CD14-positive monocyte (primary cell): ENCODE measurements at regions not wholly inside any gene's neighbourhood (a gene's known extent, or its start where the extent isn't known, plus 50 kb on each side); places are given as distances from the start of the nearest gene placed in this dataset.

Experiments used
- DNase-seq, 3 donors: peaks; one replicate each; pipeline ENCODE4 v3.0.0-alpha.2; 2011 to 2022
- H2AFZ ChIP-seq: 2 replicates; pipeline ENCODE4 v1.6.0; 2012; ENCODE audit warnings: mild to moderate bottlenecking, low read depth, low read length, inconsistent platforms; ENCODE audit not compliant: insufficient read depth, poor library complexity, severe bottlenecking
- H3K27ac ChIP-seq, 2 donors: 1 replicate in 1 of 2; 2 replicates in 1 of 2; pipeline ENCODE4 v1.5.1; 2012 to 2013; ENCODE audit warnings: low read length in 2 of 2, control low read depth in 1 of 2, inconsistent platforms in 1 of 2, low read depth in 1 of 2, mild to moderate bottlenecking in 1 of 2
- H3K27me3 ChIP-seq, 2 donors: one replicate each; pipeline versions ENCODE4 v1.6.0 to v1.6.1; 2011 to 2013; ENCODE audit warnings: low read length in 2 of 2; ENCODE audit not compliant: control insufficient read depth in 2 of 2, insufficient read depth in 2 of 2
- H3K36me3 ChIP-seq, 2 donors: replicated peaks in 1 of 2; 1 replicate in 1 of 2; 2 replicates in 1 of 2; pipeline versions ENCODE4 v1.5.1 to v1.6.1; 2012 to 2013; ENCODE audit warnings: low read length in 2 of 2, control low read depth in 1 of 2, inconsistent platforms in 1 of 2, mild to moderate bottlenecking in 1 of 2; ENCODE audit not compliant: insufficient read depth in 2 of 2, control insufficient read depth in 1 of 2
- H3K4me1 ChIP-seq, 2 donors: 1 replicate in 1 of 2; 2 replicates in 1 of 2; pipeline versions ENCODE4 v1.5.1 to v1.6.1; 2012 to 2013; ENCODE audit warnings: low read length in 2 of 2, control low read depth in 1 of 2, inconsistent platforms in 1 of 2, mild to moderate bottlenecking in 1 of 2, moderate library complexity in 1 of 2; ENCODE audit not compliant: insufficient read depth in 2 of 2, control insufficient read depth in 1 of 2
- H3K4me2 ChIP-seq: replicated peaks from 2 replicates; pipeline ENCODE3; 2012; ENCODE audit warnings: low read length, moderate library complexity, mild to moderate bottlenecking; ENCODE audit not compliant: poor library complexity, severe bottlenecking; ENCODE audit errors: extremely low read depth
- H3K4me3 ChIP-seq, 3 experiments: fragments of 200-600 bp in 1 of 3; sonication (generic) in 1 of 3; replicated peaks in 1 of 3; 1 replicate in 2 of 3; 2 replicates in 1 of 3; pipeline ENCODE4 v1.5.1; 2011 to 2013; ENCODE audit warnings: low read length in 3 of 3, mild to moderate bottlenecking in 3 of 3, control low read depth in 2 of 3, low read depth in 2 of 3, inconsistent platforms in 1 of 3, moderate library complexity in 1 of 3
- H3K79me2 ChIP-seq: 2 replicates; pipeline ENCODE4 v1.6.0; 2012; ENCODE audit warnings: mild to moderate bottlenecking, control low read depth, inconsistent platforms, low read length, moderate library complexity; ENCODE audit not compliant: insufficient read depth
- H3K9ac ChIP-seq: 2 replicates; pipeline ENCODE4 v1.6.0; 2017; ENCODE audit warnings: low read length, mild to moderate bottlenecking; ENCODE audit not compliant: insufficient read depth, poor library complexity, severe bottlenecking
- H3K9me3 ChIP-seq, 2 donors: replicated peaks in 1 of 2; 1 replicate in 1 of 2; 2 replicates in 1 of 2; pipeline versions ENCODE4 v1.5.1 to v1.6.1; 2012 to 2013; ENCODE audit warnings: low read length in 2 of 2, control low read depth in 1 of 2; ENCODE audit not compliant: control insufficient read depth in 1 of 2, insufficient read depth in 1 of 2
- H4K20me1 ChIP-seq: 2 replicates; pipeline ENCODE4 v1.6.0; 2012; ENCODE audit warnings: mild to moderate bottlenecking, low read length, control low read depth, moderate library complexity; ENCODE audit not compliant: insufficient read depth
- H3K27ac Mint-ChIP-seq, 7 donors: one replicate each; pipeline ENCODE4 v1.8.0; 2020; ENCODE audit warnings: mild to moderate bottlenecking in 7 of 7, mixed read lengths in 7 of 7, moderate library complexity in 6 of 7, inconsistent platforms in 2 of 7
- H3K27me3 Mint-ChIP-seq, 3 donors: one replicate each; pipeline ENCODE4 v1.8.0; 2021 to 2022; ENCODE audit warnings: low read depth in 3 of 3, mild to moderate bottlenecking in 3 of 3, mixed read lengths in 3 of 3, moderate library complexity in 3 of 3, inconsistent platforms in 1 of 3
- H3K36me3 Mint-ChIP-seq, 2 donors: one replicate each; pipeline ENCODE4 v1.8.0; 2020; ENCODE audit warnings: mixed read lengths in 2 of 2, inconsistent platforms in 1 of 2, mild to moderate bottlenecking in 1 of 2
- H3K4me1 Mint-ChIP-seq: one replicate; pipeline ENCODE4 v1.8.0; 2020; ENCODE audit warnings: mild to moderate bottlenecking, mixed read lengths
- H3K4me3 Mint-ChIP-seq, 2 donors: one replicate each; pipeline ENCODE4 v1.8.0; 2020; ENCODE audit warnings: mild to moderate bottlenecking in 2 of 2, mixed read lengths in 2 of 2, moderate library complexity in 1 of 2
- H3K9me3 Mint-ChIP-seq, 7 donors: one replicate each; pipeline ENCODE4 v1.8.0; 2020 to 2022; ENCODE audit warnings: mixed read lengths in 7 of 7, mild to moderate bottlenecking in 6 of 7, moderate library complexity in 6 of 7, inconsistent platforms in 2 of 7
- WGBS: methylation state at CpG from one replicate; pipeline ENCODE4 v1.1.5; 2013; ENCODE audit warnings: missing lambda C conversion rate; ENCODE audit not compliant: insufficient coverage; 5-methylcytosine and 5-hydroxymethylcytosine counted together
- intact Hi-C, 2 donors: fragments of 100-400 bp; cut with micrococcal nuclease; formaldehyde crosslinking; loops; one replicate each; pipeline versions ENCODE4 v1.15.0 to v1.15.1; 2023
- TF ChIP-seq, protein P1 (sequence below): fragments of 200-600 bp; IDR thresholded peaks from one replicate; pipeline ENCODE4 v1.8.0; 2022; ENCODE audit warnings: antibody characterized with exemption, mild to moderate bottlenecking

DNA sequence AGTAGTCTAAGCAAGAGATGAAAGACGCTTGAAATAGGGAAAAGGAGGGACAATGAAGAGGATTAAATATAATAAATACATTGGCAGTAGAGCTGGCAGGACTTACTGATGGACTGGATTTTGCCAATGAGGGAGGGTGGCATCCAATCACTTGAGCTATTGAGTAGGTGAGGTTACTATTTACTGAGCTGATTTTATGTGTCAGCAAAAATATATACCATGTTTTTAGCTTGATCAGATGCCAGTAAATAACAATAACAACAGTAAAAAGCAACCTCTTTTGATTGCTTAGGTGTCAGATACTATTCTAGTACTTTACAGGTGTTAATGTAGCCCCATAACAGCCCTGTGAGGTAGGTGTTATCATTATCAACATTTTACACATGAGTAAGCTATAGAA is 187.5 kb upstream of the LMNTD1 start:
- no peak overlapping the region for H2AFZ ChIP-seq
- H3K36me3 Mint-ChIP-seq = no peaks in the 10 kb centered on the region
- H3K27me3 ChIP-seq = no peaks in the 10 kb centered on the region
- no peaks in the 10 kb centered on the region for H3K27me3 Mint-ChIP-seq
- no peaks in the 10 kb centered on the region for H3K79me2 ChIP-seq
- peaks cover 0 to 8% of the 10 kb centered on the region in 2 donors for H3K9me3 ChIP-seq
- no peaks in the 10 kb centered on the region for H3K4me1 Mint-ChIP-seq
- no CpG with 5 or more reads among the region's 1 CpG for WGBS
- no peak overlapping the region for H3K4me3 Mint-ChIP-seq
- H3K9ac ChIP-seq = no peak overlapping the region
- H3K27ac ChIP-seq = no peak overlapping the region
- no peaks in the 10 kb centered on the region for H3K36me3 ChIP-seq
- intact Hi-C loops = no loop called here
- H3K27ac Mint-ChIP-seq = no peak overlapping the region
- no peak overlapping the region for H3K4me2 ChIP-seq
- no peak overlapping the region for H3K4me3 ChIP-seq
- TF ChIP-seq, protein P1, sequence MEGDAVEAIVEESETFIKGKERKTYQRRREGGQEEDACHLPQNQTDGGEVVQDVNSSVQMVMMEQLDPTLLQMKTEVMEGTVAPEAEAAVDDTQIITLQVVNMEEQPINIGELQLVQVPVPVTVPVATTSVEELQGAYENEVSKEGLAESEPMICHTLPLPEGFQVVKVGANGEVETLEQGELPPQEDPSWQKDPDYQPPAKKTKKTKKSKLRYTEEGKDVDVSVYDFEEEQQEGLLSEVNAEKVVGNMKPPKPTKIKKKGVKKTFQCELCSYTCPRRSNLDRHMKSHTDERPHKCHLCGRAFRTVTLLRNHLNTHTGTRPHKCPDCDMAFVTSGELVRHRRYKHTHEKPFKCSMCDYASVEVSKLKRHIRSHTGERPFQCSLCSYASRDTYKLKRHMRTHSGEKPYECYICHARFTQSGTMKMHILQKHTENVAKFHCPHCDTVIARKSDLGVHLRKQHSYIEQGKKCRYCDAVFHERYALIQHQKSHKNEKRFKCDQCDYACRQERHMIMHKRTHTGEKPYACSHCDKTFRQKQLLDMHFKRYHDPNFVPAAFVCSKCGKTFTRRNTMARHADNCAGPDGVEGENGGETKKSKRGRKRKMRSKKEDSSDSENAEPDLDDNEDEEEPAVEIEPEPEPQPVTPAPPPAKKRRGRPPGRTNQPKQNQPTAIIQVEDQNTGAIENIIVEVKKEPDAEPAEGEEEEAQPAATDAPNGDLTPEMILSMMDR = no peak
- no peaks in the 10 kb centered on the region for H4K20me1 ChIP-seq
- H3K9me3 Mint-ChIP-seq = peaks cover 0 to 14% (median 6%) of the 10 kb centered on the region in 7 donors
- no peak for DNase-seq
- H3K4me1 ChIP-seq = no peaks in the 10 kb centered on the region

DNA sequence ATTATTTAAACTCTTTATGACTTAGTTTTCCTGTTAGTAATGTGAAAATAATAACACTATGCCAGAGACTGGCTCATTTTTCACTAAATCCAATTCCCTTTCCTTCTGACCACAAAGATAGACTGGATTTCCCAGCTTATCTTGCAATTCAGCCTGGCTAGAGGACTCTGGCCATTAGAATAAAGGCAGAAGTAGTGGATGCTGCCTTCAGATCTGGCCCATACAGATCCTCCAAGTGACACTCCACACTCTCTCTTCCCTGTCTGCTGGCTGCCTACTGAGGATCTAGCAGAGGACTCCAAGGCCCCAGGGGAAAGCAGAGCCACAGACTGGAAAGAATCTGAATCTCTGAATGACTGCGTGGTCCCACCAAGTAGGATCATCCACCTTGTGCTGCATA is 188.8 kb upstream of the LMNTD1 start:
- no peak overlapping the region for H3K27ac Mint-ChIP-seq

More for the DNA sequence above, 188.8 kb upstream of the LMNTD1 start:
- no peaks in the 10 kb centered on the region for H3K4me1 ChIP-seq
- H4K20me1 ChIP-seq = no peaks in the 10 kb centered on the region
- intact Hi-C loops = no loop called here
- no peak overlapping the region for H2AFZ ChIP-seq
- H3K79me2 ChIP-seq = no peaks in the 10 kb centered on the region
- peaks cover 0 to 8% of the 10 kb centered on the region in 2 donors for H3K9me3 ChIP-seq
- no peaks in the 10 kb centered on the region for H3K36me3 ChIP-seq
- no peak overlapping the region for H3K4me2 ChIP-seq
- no CpG with 5 or more reads among the region's 1 CpG for WGBS
- Mint-ChIP-seq H3K27me3 (no peaks in the 10 kb centered on the region), H3K9me3 (peaks cover 0 to 14% (median 6%) of the 10 kb centered on the region in 7 donors), H3K4me1 (no peaks in the 10 kb centered on the region), H3K4me3 (no peak overlapping the region), H3K36me3 (no peaks in the 10 kb centered on the region)
- no peaks in the 10 kb centered on the region for H3K27me3 ChIP-seq
- TF ChIP-seq, protein P1 = no peak
- H3K4me3 ChIP-seq = no peak overlapping the region
- no peak overlapping the region for H3K27ac ChIP-seq
- DNase-seq = no peak
- no peak overlapping the region for H3K9ac ChIP-seq
